Kidney capillary endothelial cell (primary cell): ENCODE measurements at regions not wholly inside any gene's neighbourhood (a gene's known extent, or its start where the extent isn't known, plus 50 kb on each side); places are given as distances from the start of the nearest gene placed in this dataset.
"Not testable (repeated sequence)": the region's sequence is repeated elsewhere in the genome, so short reads cannot be mapped to it uniquely, and the experiment has no call there.

Experiments used
- DNase-seq: peaks from one replicate; pipeline ENCODE4 v3.0.0-alpha.2; 2018; ENCODE audit warnings: low spot score

GRCh38 chr5:12658871-12659446 is 754.7 kb upstream of the CTNND2 start:
- no peak for DNase-seq

- not testable (repeated sequence) for DNase-seq
Observed at GRCh38 chr5:12657914-12658474, 753.7 kb upstream of the CTNND2 start.

GRCh38 chr5:12655675-12656074 is 751.4 kb upstream of the CTNND2 start:
- DNase-seq, result no peak

DNA sequence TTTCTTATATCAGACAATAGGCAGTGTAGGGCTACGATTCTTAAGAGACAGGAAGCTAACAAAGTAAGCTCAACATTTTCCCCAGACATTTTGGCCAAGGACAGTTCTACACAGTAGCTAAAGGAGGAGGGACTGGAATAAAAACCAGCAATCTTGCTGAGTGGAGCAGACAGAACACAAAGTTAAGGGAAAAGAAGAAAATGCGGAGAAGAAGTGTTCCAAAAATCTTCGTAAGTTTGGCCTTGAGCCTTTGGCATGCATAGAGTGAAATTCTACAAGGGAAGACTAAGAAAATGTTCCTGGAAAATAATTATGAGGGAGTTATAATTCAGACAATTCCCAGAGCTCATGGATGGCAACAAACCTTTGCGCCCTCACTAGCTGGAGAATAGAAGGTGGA is 748.0 kb upstream of the CTNND2 start:
- no peak for DNase-seq

DNA sequence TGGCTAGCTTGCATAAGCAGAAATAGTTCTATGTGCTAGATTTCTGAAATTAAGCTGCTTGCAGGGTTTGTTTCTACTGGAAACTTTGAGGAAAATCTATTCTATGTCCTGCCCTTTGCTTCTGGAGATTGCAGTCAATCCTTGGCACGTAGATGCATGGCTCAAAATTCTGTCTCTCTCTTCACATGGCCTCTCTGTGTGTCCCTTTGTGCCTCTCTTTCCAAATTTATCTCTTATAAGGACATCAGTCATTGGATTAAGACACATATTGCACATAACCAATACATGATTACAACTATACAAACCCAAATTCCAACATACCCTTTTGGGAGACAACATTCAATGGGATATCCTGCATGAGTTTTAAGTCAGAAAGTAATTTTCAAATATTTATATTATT is 744.3 kb upstream of the CTNND2 start:
- DNase-seq, result no peak

GRCh38 chr5:12647613-12648012 is 743.4 kb upstream of the CTNND2 start:
- DNase-seq, result no peak

- no peak for DNase-seq
Observed at GRCh38 chr5:12645582-12645981, 741.3 kb upstream of the CTNND2 start.

DNA sequence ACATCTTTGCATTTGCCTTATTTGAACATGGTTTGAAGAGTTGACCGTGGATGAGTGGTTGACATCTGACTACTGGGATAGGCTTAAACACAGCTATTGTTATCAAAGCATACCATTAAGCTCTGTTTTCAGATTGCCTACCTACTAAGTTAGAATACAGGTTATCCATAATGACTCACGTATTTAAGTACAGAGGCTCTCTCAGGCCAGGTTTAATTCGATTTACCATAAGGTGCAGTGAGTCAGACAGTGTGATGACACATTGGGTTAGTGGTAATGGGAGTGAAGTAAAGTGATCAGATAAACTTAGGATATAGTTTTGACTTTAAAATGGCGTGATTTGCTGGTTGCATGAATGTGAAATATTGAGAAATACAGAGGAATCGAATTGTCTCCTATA is 732.0 kb upstream of the CTNND2 start:
- DNase-seq, result no peak

- DNase-seq, result no peak
Observed at GRCh38 chr5:12626556-12626955, 722.3 kb upstream of the CTNND2 start.

DNA sequence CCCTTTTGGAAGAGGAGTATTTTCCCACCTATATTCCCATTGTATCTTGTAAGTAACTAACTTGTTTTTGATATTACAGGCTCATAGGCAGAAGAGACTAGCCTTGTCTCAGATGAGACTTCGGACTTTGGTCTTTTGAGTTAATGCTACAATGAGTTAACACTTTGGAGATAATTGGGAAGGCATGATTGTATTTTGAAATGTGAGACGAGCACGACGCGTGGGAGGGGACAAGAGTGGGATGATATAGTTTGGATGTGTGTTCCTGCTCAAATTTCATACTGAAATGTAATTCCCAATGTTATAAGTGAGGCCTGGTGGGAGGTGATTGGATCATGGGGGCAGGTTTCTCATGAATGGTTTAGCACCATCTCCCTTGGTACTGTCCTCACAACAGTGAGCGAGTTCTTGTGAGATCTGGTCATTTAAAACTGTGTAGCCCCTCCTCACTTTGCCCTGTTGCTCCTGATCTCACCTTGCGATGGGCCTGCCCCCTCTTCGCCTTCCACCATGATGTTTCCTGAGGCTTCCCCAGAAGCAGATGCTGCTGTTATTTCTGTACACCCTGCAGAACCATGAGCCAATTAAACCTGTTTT is 721.5 kb upstream of the CTNND2 start:
- no peak for DNase-seq

DNA sequence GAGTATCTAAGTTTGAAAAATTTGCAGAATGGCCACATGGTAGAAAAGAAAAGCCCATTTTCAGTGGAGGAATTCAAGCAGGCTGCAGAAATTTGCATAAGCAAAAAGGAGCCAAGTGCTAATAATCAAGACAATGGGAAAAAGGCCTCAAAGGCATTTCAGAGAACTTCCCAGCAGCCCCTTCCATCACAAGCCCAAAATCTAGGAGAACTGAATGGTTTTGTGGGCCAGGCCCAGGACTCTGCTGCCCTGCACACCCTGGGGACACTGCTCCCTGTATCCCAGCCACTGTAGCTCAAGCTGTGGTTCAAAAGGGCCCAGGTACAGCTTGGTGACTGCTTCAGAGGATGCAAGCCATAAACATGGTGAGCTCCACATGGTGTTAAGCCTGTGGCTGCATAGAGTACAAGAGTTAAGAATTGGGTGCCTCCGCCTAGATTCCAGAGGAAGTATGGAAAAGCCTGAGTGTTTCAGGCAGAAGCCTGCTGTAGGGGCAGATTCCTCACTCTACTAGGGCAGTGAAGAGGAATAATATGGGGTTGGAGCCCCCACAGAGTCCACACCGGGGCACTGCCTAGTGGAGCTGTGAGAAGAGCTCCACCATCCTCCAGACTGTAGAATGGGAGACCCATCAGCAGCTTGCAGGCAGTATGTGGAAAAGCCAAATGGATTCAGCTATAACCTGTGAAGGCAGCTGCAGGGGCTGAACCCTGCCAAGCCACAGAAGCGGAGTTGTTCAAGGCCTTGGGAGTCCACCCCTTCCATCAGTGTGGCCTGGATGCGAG is 720.7 kb upstream of the CTNND2 start:
- DNase-seq, result no peak

DNA sequence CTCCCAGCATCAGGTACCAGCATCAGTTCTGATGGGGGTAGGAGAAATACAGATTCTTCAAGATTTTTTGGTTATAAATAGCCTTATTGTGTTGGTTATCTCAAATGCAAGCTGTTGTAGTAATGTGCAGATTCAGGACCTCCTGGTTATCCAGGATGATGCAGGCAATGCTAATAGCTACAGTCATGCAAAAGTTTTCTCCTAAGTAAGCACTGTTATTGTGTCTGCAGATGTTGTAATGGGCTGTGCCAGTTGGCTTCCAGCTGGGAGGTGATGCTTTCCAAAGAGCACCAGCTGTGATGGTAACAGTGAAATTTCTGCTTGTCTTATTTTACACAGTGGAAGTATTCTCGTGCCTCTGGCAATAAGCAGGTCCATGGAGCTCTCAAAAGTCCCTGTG is 719.2 kb upstream of the CTNND2 start:
- no peak for DNase-seq

- DNase-seq, result no peak
Observed at GRCh38 chr5:12616093-12616492, 711.8 kb upstream of the CTNND2 start.

GRCh38 chr5:12615141-12615820 is 711.0 kb upstream of the CTNND2 start:
- DNase-seq, result no peak

DNA sequence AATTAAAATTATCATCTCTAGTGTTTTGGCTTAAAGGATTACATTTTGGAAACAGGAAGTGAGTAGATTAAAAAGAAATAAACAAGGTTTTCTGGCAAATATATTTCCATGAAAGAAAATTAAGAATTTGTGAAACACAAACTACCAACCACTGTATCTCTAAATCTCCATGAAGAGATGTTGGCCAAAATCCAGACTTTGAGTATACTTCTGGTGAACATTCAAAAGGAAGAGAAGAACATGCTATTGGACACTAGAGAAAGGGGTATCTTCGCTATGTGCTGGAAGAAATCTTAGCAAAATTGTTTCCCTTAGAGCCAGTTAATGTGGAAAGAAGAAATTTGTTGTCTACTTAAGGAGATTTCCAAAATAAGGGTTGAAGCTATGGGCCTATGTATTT is 710.4 kb upstream of the CTNND2 start:
- no peak for DNase-seq

GRCh38 chr5:12611132-12611531 is 706.9 kb upstream of the CTNND2 start:
- DNase-seq, result no peak

DNA sequence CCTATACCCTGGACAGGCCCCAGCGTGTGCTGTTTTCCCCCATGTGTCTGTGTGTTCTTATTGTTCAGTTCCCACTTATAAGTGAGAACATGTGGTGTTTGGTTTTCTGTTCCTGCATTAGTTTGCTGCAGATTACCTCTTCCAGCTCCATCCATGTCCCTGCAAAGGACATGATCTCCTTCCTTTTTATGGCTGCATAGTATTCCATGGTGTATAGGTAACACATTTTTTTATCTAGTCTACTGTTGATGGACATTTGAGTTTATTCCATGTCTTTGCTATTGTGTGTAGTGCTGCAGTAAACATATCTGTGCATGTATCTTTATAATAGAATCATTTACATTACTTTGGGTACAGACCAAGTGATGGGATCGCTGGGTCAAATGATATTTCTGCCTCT is 703.6 kb upstream of the CTNND2 start:
- not testable (repeated sequence) for DNase-seq

DNA sequence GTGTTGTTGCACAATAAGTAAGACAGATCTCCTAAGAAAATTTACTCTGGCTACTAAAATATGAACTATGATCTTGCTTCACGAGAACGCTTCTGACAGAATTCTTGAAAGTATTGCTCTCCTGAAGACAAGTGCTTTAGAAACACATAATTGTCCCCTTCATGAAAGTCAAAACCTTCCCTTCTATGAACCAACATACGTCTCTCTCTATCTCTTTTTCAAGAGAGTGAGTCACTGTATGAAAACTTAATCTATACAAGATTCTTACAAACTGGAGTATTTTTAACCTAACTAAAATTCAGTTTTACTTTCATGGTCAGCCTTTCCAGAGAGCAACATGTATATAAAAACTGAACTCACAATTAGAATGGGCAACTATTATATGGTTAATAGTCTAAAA is 688.0 kb upstream of the CTNND2 start:
- DNase-seq, result no peak

DNA sequence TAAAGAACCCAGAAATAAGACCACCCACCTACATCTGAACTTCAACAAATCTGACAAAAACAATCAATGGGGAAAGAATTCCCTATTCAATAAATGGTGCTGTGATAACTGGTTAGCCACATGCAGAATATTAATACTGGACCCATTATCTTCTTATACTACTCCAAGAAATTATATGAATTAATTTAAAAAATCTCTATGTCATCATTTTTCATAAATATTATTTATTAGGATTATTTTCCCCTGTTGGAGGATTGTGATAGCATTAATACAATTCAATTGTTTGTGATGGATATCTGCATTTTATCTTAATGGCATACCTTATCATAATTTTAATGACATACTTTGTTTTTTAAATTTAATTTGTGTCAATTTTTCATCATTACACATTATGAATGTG is 682.2 kb upstream of the CTNND2 start:
- DNase-seq, result no peak

- DNase-seq, result not testable (repeated sequence)
Observed at GRCh38 chr5:12578803-12579202, 674.6 kb upstream of the CTNND2 start.

DNA sequence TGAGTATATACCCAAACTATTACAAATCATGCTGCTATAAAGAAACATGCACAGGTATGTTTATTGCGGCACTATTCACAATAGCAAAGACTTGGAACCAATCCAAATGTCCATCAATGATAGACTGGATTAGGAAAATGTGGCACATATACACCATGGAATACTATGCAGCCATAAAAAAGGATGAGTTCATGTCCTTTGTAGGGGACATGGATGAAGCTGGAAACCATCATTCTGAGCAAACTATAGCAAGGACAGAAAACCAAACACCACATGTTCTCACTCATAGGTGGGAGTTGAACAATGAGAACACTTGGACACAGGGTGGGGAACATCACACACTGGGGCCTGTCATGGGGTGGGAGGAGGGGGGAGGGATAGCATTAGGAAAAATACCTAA is 672.7 kb upstream of the CTNND2 start:
- DNase-seq, result not testable (repeated sequence)

GRCh38 chr5:12574298-12575093 is 670.2 kb upstream of the CTNND2 start:
- DNase-seq, result not testable (repeated sequence)
